HCT116 (cell line): ENCODE measurements at regions not wholly inside any gene's neighbourhood (a gene's known extent, or its start where the extent isn't known, plus 50 kb on each side); places are given as distances from the start of the nearest gene placed in this dataset.

Source experiments
- ATAC-seq: fragments of 200-7000 bp; cut with Tn5 transposase; 2 replicates; pipeline ENCODE4 v1.9.1; 2020; ENCODE audit warnings: mild to moderate bottlenecking, moderate library complexity
- BruUV-seq: library from RNA; stranded (reverse); fragments of 400-500 nt; replicated peaks from 2 replicates; lab custom pipeline; 2021; lab: Mats Ljungman, UMichigan
- CTCF ChIA-PET: fragments of 300-600 bp; sonication (Branson Sonifier 250); formaldehyde crosslinking; loops from one replicate; lab custom pipeline; 2021; ENCODE audit warnings: antibody characterized with exemption; lab: Charles Lee
- POLR2A ChIA-PET: fragments of 300-600, 350-600 bp; sonication (Branson Sonifier 250); formaldehyde crosslinking; loops from one replicate; lab custom pipeline; 2021; ENCODE audit warnings: antibody characterized with exemption; lab: Charles Lee
- RAD21 ChIA-PET, 2 experiments: fragments of 300-600 bp; sonication (Branson Sonifier 250); formaldehyde crosslinking; loops; one replicate each; lab custom pipeline; 2023; ENCODE audit warnings: low total read pairs in 2 of 2; ENCODE audit not compliant: uncharacterized antibody in 2 of 2, unreplicated experiment in 2 of 2, low non-redundant PET in 1 of 2; lab: Charles Lee
- DNase-seq: peaks from one replicate; pipeline ENCODE4 v3.0.0-alpha.2; 2010; ENCODE audit warnings: low read depth, low spot score
- H2AFZ ChIP-seq: fragments of 200-600 bp; shearing (Covaris generic), sonication (generic); 2 replicates; pipeline ENCODE4 v1.6.1; 2017; ENCODE audit warnings: low read depth, mixed run types, mixed read lengths, antibody characterized with exemption, low read length; ENCODE audit not compliant: poor library complexity, severe bottlenecking
- H3K27ac ChIP-seq: 2 replicates; pipeline ENCODE4 v1.5.1; 2012; ENCODE audit warnings: low read depth, low read length
- H3K27me3 ChIP-seq: fragments of 200-600 bp; sonication (generic); 2 replicates; pipeline ENCODE4 v1.6.1; 2016; ENCODE audit warnings: mixed run types, low read length, mixed read lengths; ENCODE audit not compliant: insufficient read depth
- H3K36me3 ChIP-seq, 2 experiments: fragments of 200-500 bp in 1 of 2; fragments of 200-600 bp in 1 of 2; sonication (Bioruptor generic) in 1 of 2; sonication (generic) in 1 of 2; 2 replicates each; pipeline versions ENCODE4 v1.5.1 to v1.6.1; 2014 to 2016; ENCODE audit warnings: low read length in 2 of 2, inconsistent platforms in 1 of 2, mixed read lengths in 1 of 2, mixed run types in 1 of 2; ENCODE audit not compliant: insufficient read depth in 2 of 2, control insufficient read depth in 1 of 2
- H3K4me1 ChIP-seq, 2 experiments: fragments of 200-600 bp in 1 of 2; sonication (generic) in 1 of 2; 2 replicates each; pipeline versions ENCODE4 v1.5.1 to v1.6.1; 2012 to 2017; ENCODE audit warnings: low read length in 2 of 2, inconsistent platforms in 1 of 2, mild to moderate bottlenecking in 1 of 2, mixed read lengths in 1 of 2, mixed run types in 1 of 2, moderate library complexity in 1 of 2; ENCODE audit not compliant: insufficient read depth in 2 of 2, control insufficient read depth in 1 of 2
- H3K4me2 ChIP-seq: fragments of 200-600 bp; sonication (generic); 2 replicates; pipeline ENCODE4 v1.6.1; 2017; ENCODE audit warnings: mixed run types, low read length, mixed read lengths
- H3K4me3 ChIP-seq, 2 experiments: fragments of 200-600 bp in 1 of 2; sonication (generic) in 1 of 2; replicated peaks in 1 of 2; 2 replicates each; pipeline ENCODE4 v1.5.1; 2011 to 2016; ENCODE audit warnings: low read length in 2 of 2, control low read depth in 1 of 2, low read depth in 1 of 2, mild to moderate bottlenecking in 1 of 2, mixed read lengths in 1 of 2, mixed run types in 1 of 2
- H3K79me2 ChIP-seq: fragments of 200-600 bp; sonication (generic); 2 replicates; pipeline ENCODE4 v1.6.1; 2017; ENCODE audit warnings: mild to moderate bottlenecking, mixed run types, low read length, moderate library complexity, mixed read lengths; ENCODE audit not compliant: insufficient read depth
- H3K9ac ChIP-seq: fragments of 200-600 bp; sonication (generic); 2 replicates; pipeline ENCODE4 v1.6.1; 2016; ENCODE audit warnings: low read length, mixed read lengths
- H3K9me2 ChIP-seq: fragments of 200-600 bp; sonication (generic), shearing (Covaris generic); 2 replicates; pipeline ENCODE4 v1.6.1; 2017; ENCODE audit warnings: mixed run types, mild to moderate bottlenecking, moderate library complexity; ENCODE audit not compliant: insufficient read depth
- H3K9me3 ChIP-seq, 2 experiments: fragments of 200-500 bp in 1 of 2; fragments of 200-600 bp in 1 of 2; sonication (Bioruptor generic) in 1 of 2; sonication (generic) in 1 of 2; 2 replicates each; pipeline ENCODE4 v1.6.1; 2014 to 2017; ENCODE audit warnings: low read length in 2 of 2, mixed read lengths in 2 of 2, inconsistent platforms in 1 of 2, low read depth in 1 of 2, mild to moderate bottlenecking in 1 of 2, mixed run types in 1 of 2, moderate library complexity in 1 of 2; ENCODE audit not compliant: control insufficient read depth in 1 of 2, insufficient read depth in 1 of 2
- H4K20me1 ChIP-seq: fragments of 200-600 bp; sonication (generic), shearing (Covaris generic); 2 replicates; pipeline ENCODE4 v1.6.1; 2017; ENCODE audit warnings: mixed run types, mild to moderate bottlenecking, moderate library complexity; ENCODE audit not compliant: insufficient read depth
- CBX3 ChIP-seq: IDR thresholded peaks from 2 replicates; pipeline ENCODE4 v1.6.1; 2012; ENCODE audit warnings: low read depth
- CEBPB ChIP-seq: IDR thresholded peaks from 2 replicates; pipeline ENCODE4 v1.6.1; 2012; ENCODE audit warnings: low read depth
- EGR1 ChIP-seq: IDR thresholded peaks from 2 replicates; pipeline ENCODE4 v1.6.1; 2012; ENCODE audit warnings: low read depth
- ELF1 ChIP-seq: IDR thresholded peaks from 2 replicates; pipeline ENCODE4 v1.6.1; 2012; ENCODE audit warnings: low read depth, borderline replicate concordance
- FOSL1 ChIP-seq: IDR thresholded peaks from 2 replicates; pipeline ENCODE4 v1.6.1; 2012; ENCODE audit warnings: low read depth
- JUND ChIP-seq: IDR thresholded peaks from 2 replicates; pipeline ENCODE4 v1.6.1; 2012
- POLR2AphosphoS5 ChIP-seq: IDR thresholded peaks from 2 replicates; pipeline ENCODE4 v1.6.1; 2011; ENCODE audit warnings: mild to moderate bottlenecking, low read depth, low read length, moderate library complexity
- RAD21 ChIP-seq: IDR thresholded peaks from 2 replicates; pipeline ENCODE4 v1.6.1; 2012; ENCODE audit warnings: low read depth, mild to moderate bottlenecking
- SIN3A ChIP-seq: IDR thresholded peaks from 2 replicates; pipeline ENCODE4 v1.6.1; 2012; ENCODE audit warnings: low read depth
- SP1 ChIP-seq: IDR thresholded peaks from 2 replicates; pipeline ENCODE4 v1.6.1; 2012; ENCODE audit warnings: low read depth
- TCF7L2 ChIP-seq: IDR thresholded peaks from 2 replicates; pipeline ENCODE4 v1.7.0; 2011; ENCODE audit warnings: borderline replicate concordance, inconsistent platforms; ENCODE audit not compliant: insufficient read depth, insufficient read length; ENCODE audit errors: extremely low read depth
- YY1 ChIP-seq: IDR thresholded peaks from 2 replicates; pipeline ENCODE4 v1.6.1; 2011; ENCODE audit warnings: low read length, low read depth, moderate library complexity, mild to moderate bottlenecking; ENCODE audit not compliant: insufficient replicate concordance; ENCODE audit errors: extremely low read depth
- ZFX ChIP-seq: fragments of 450-650 bp; IDR thresholded peaks from 2 replicates; pipeline ENCODE4 v1.6.1; 2017
- ZNF274 ChIP-seq: fragments of 200-500 bp; sonication (Bioruptor generic); IDR thresholded peaks from 2 replicates; pipeline ENCODE4 v1.6.1; 2014; ENCODE audit warnings: mild to moderate bottlenecking, low read depth, low read length, inconsistent platforms
- intact Hi-C: fragments of 100-400 bp; cut with micrococcal nuclease; formaldehyde crosslinking; loops from 2 replicates; pipeline ENCODE4 v1.10.0; 2022
- TF ChIP-seq, protein P1 (sequence below): IDR thresholded peaks from 2 replicates; pipeline ENCODE4 v1.6.1; 2012; ENCODE audit warnings: low read depth
- TF ChIP-seq, protein P2 (sequence below), 3 experiments: fragments of 200-600 bp in 1 of 3; sonication (generic) in 1 of 3; IDR thresholded peaks in 2 of 3; conservative IDR thresholded peaks in 1 of 3; 2 replicates each; pipeline ENCODE4 v1.5.1; 2012 to 2017; ENCODE audit warnings: low read depth in 2 of 3, low read length in 2 of 3, antibody characterized with exemption in 1 of 3, borderline replicate concordance in 1 of 3, control low read depth in 1 of 3, mild to moderate bottlenecking in 1 of 3, mixed read lengths in 1 of 3, mixed run types in 1 of 3, moderate library complexity in 1 of 3; ENCODE audit not compliant: insufficient read depth in 1 of 3

DNA sequence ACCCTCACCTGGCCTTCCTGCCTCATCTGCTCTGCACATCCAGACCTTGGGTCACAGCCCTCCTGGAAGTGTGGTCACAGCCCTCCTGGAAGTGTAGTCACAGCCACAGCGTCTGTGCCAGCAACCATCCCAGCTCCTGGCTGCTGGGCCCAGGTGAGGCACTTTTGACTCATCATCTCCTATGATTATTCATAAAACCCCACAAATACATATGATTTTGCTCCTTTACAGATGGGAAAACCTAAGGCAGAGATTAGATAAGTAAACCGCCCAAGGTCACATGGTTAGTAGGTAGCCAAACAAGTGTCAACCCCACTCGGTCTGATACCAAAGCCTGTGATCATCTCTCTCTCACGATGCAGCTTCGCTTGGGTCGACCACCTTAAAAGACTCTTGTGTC, 94.3 kb downstream of the PRLHR start:
- ATAC-seq (no peak), DNase-seq (no peak)
- Histone ChIP-seq H3K4me2 (no peak overlapping the region), H3K79me2 (no peaks in the 10 kb centered on the region), H3K4me3 (no peak overlapping the region), H3K27me3 (no peaks in the 10 kb centered on the region), H2AFZ (no peak overlapping the region), H4K20me1 (no peaks in the 10 kb centered on the region), H3K9ac (no peak overlapping the region), H3K9me3 (no peaks in the 10 kb centered on the region), H3K36me3 (no peaks in the 10 kb centered on the region), H3K27ac (no peak overlapping the region), H3K4me1 (peaks cover 7 to 26% of the 10 kb centered on the region in 2 experiments; a peak in 3 of 4 replicates), H3K9me2 (no peaks in the 10 kb centered on the region)
- POLR2A ChIA-PET = no interaction called here
- intact Hi-C loops = no loop called here
- TF ChIP-seq RAD21 (no peak), FOSL1 (no peak), SIN3A (no peak), ELF1 (no peak), JUND (no peak), CBX3 (no peak), CEBPB (no peak), ZFX (no peak), TCF7L2 (no peak), YY1 (no peak), POLR2AphosphoS5 (no peak), EGR1 (no peak), ZNF274 (no peak), SP1 (no peak)
- TF ChIP-seq, protein P1, sequence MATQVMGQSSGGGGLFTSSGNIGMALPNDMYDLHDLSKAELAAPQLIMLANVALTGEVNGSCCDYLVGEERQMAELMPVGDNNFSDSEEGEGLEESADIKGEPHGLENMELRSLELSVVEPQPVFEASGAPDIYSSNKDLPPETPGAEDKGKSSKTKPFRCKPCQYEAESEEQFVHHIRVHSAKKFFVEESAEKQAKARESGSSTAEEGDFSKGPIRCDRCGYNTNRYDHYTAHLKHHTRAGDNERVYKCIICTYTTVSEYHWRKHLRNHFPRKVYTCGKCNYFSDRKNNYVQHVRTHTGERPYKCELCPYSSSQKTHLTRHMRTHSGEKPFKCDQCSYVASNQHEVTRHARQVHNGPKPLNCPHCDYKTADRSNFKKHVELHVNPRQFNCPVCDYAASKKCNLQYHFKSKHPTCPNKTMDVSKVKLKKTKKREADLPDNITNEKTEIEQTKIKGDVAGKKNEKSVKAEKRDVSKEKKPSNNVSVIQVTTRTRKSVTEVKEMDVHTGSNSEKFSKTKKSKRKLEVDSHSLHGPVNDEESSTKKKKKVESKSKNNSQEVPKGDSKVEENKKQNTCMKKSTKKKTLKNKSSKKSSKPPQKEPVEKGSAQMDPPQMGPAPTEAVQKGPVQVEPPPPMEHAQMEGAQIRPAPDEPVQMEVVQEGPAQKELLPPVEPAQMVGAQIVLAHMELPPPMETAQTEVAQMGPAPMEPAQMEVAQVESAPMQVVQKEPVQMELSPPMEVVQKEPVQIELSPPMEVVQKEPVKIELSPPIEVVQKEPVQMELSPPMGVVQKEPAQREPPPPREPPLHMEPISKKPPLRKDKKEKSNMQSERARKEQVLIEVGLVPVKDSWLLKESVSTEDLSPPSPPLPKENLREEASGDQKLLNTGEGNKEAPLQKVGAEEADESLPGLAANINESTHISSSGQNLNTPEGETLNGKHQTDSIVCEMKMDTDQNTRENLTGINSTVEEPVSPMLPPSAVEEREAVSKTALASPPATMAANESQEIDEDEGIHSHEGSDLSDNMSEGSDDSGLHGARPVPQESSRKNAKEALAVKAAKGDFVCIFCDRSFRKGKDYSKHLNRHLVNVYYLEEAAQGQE = no peak
- TF ChIP-seq, protein P2, sequence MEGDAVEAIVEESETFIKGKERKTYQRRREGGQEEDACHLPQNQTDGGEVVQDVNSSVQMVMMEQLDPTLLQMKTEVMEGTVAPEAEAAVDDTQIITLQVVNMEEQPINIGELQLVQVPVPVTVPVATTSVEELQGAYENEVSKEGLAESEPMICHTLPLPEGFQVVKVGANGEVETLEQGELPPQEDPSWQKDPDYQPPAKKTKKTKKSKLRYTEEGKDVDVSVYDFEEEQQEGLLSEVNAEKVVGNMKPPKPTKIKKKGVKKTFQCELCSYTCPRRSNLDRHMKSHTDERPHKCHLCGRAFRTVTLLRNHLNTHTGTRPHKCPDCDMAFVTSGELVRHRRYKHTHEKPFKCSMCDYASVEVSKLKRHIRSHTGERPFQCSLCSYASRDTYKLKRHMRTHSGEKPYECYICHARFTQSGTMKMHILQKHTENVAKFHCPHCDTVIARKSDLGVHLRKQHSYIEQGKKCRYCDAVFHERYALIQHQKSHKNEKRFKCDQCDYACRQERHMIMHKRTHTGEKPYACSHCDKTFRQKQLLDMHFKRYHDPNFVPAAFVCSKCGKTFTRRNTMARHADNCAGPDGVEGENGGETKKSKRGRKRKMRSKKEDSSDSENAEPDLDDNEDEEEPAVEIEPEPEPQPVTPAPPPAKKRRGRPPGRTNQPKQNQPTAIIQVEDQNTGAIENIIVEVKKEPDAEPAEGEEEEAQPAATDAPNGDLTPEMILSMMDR (IDR thresholded peaks at IDR 0.05 in 2 of 3, conservative IDR thresholded peaks at IDR 0.05 in 1 of 3; ENCODE audit: borderline replicate concordance in 1 of 3, insufficient read depth in 1 of 3, low read depth in 2 of 3, low read length in 2 of 3) = no peak
- CTCF ChIA-PET = interaction anchor here (1.0 kb wide), 1 partner anchor 43 kb away, joined by 3 read pairs; no protein-coding TSS in a partner anchor
- BruUV-seq = no TSS peak
- RAD21 ChIA-PET = no interaction called here
